Liver (tissue), 8 donors: ENCODE measurements at regions not wholly inside any gene's neighbourhood (a gene's known extent, or its start where the extent isn't known, plus 50 kb on each side); places are given as distances from the start of the nearest gene placed in this dataset.

ENCODE experiments used
- DNase-seq: peaks from one replicate; pipeline ENCODE4 v3.0.0-alpha.2; 2017; ENCODE audit warnings: low spot score
- H3K27ac ChIP-seq, 2 donors: one replicate each; pipeline ENCODE4 v1.7.0; 2013; ENCODE audit warnings: inconsistent platforms in 2 of 2, low read length in 2 of 2, control low read depth in 1 of 2, low read depth in 1 of 2, mild to moderate bottlenecking in 1 of 2
- H3K27me3 ChIP-seq, 4 donors: one replicate each; pipeline versions ENCODE4 v1.6.1 to v1.7.0; 2013; ENCODE audit warnings: low read length in 3 of 4, inconsistent platforms in 1 of 4, mild to moderate bottlenecking in 1 of 4, moderate library complexity in 1 of 4; ENCODE audit not compliant: control insufficient read depth in 4 of 4, insufficient read depth in 4 of 4
- H3K36me3 ChIP-seq, 4 donors: one replicate each; pipeline versions ENCODE4 v1.6.1 to v1.7.0; 2013; ENCODE audit warnings: low read length in 3 of 4, mild to moderate bottlenecking in 3 of 4, low read depth in 1 of 4, moderate library complexity in 1 of 4; ENCODE audit not compliant: control insufficient read depth in 4 of 4, insufficient read depth in 3 of 4
- H3K4me1 ChIP-seq, 4 donors: one replicate each; pipeline versions ENCODE4 v1.6.1 to v1.7.0; 2013; ENCODE audit warnings: low read length in 3 of 4, mild to moderate bottlenecking in 3 of 4, moderate library complexity in 1 of 4; ENCODE audit not compliant: control insufficient read depth in 4 of 4, insufficient read depth in 4 of 4
- H3K4me3 ChIP-seq, 3 donors: one replicate each; pipeline versions ENCODE4 v1.6.1 to v1.7.0; 2013; ENCODE audit warnings: low read length in 3 of 3, control low read depth in 1 of 3, low read depth in 1 of 3, mild to moderate bottlenecking in 1 of 3
- H3K9ac ChIP-seq, 2 donors: one replicate each; pipeline ENCODE4 v1.7.0; 2013; ENCODE audit warnings: low read length in 2 of 2, mild to moderate bottlenecking in 2 of 2, moderate library complexity in 2 of 2, control low read depth in 1 of 2, low read depth in 1 of 2
- H3K9me3 ChIP-seq, 4 donors: one replicate each; pipeline versions ENCODE4 v1.6.1 to v1.7.0; 2013; ENCODE audit warnings: low read length in 3 of 4; ENCODE audit not compliant: control insufficient read depth in 4 of 4
- EGR1 ChIP-seq, 2 donors: IDR thresholded peaks; 2 replicates each; pipeline ENCODE4 v1.6.1; 2016 to 2018; ENCODE audit warnings: antibody characterized with exemption in 2 of 2, low read depth in 2 of 2
- FOXA1 ChIP-seq: IDR thresholded peaks from 2 replicates; pipeline ENCODE4 v1.6.1; 2016; ENCODE audit warnings: antibody characterized with exemption
- FOXA2 ChIP-seq: IDR thresholded peaks from 2 replicates; pipeline ENCODE4 v1.6.1; 2016; ENCODE audit warnings: antibody characterized with exemption
- GABPA ChIP-seq, 2 donors: IDR thresholded peaks in 1 of 2; conservative IDR thresholded peaks in 1 of 2; 2 replicates each; pipeline ENCODE4 v1.6.1; 2016; ENCODE audit warnings: antibody characterized with exemption in 2 of 2, mild to moderate bottlenecking in 1 of 2, moderate library complexity in 1 of 2
- HNF4A ChIP-seq, 2 donors: conservative IDR thresholded peaks; 2 replicates each; pipeline ENCODE4 v1.6.1; 2016; ENCODE audit warnings: antibody characterized with exemption in 2 of 2, mild to moderate bottlenecking in 2 of 2
- HNF4G ChIP-seq: IDR thresholded peaks from 2 replicates; pipeline ENCODE4 v1.6.1; 2016; ENCODE audit warnings: antibody characterized with exemption
- JUND ChIP-seq, 2 donors: IDR thresholded peaks; 2 replicates each; pipeline ENCODE4 v1.6.1; 2016; ENCODE audit warnings: antibody characterized with exemption in 2 of 2
- NR2F2 ChIP-seq: IDR thresholded peaks from 2 replicates; pipeline ENCODE4 v1.6.1; 2016; ENCODE audit warnings: antibody characterized with exemption
- RAD21 ChIP-seq, 2 donors: IDR thresholded peaks; 2 replicates each; pipeline ENCODE4 v1.6.1; 2016; ENCODE audit warnings: antibody characterized with exemption in 2 of 2, mild to moderate bottlenecking in 2 of 2
- SP1 ChIP-seq: IDR thresholded peaks from 2 replicates; pipeline ENCODE4 v1.6.1; 2018; ENCODE audit warnings: antibody characterized with exemption, mild to moderate bottlenecking
- TAF1 ChIP-seq: conservative IDR thresholded peaks from 2 replicates; pipeline ENCODE4 v1.6.1; 2016; ENCODE audit warnings: antibody characterized with exemption, mild to moderate bottlenecking
- YY1 ChIP-seq: IDR thresholded peaks from 2 replicates; pipeline ENCODE4 v1.6.1; 2016; ENCODE audit warnings: antibody characterized with exemption, mild to moderate bottlenecking
- WGBS: extraction: QIAGEN DNeasy Blood & Tissue Kit; methylation state at CpG from one replicate; pipeline ENCODE4 v1.1.7; 2013; 5-methylcytosine and 5-hydroxymethylcytosine counted together
- TF ChIP-seq, protein P1 (sequence below): IDR thresholded peaks from 2 replicates; pipeline ENCODE4 v1.6.1; 2016; ENCODE audit warnings: antibody characterized with exemption
- TF ChIP-seq, protein P2 (sequence below): fragments of 150-350 bp; IDR thresholded peaks from 2 replicates; pipeline ENCODE4 v1.5.1; 2017; ENCODE audit warnings: improper control_type of control experiment, low read depth, low read length; ENCODE audit not compliant: missing input control
- TF ChIP-seq, protein P3 (sequence below): IDR thresholded peaks from 2 replicates; pipeline ENCODE4 v1.6.1; 2016; ENCODE audit warnings: antibody characterized with exemption
- TF ChIP-seq, protein P4 (sequence below): IDR thresholded peaks from 2 replicates; pipeline ENCODE4 v1.6.1; 2016; ENCODE audit warnings: antibody characterized with exemption, mild to moderate bottlenecking
- TF ChIP-seq, protein P5 (sequence below): IDR thresholded peaks from 2 replicates; pipeline ENCODE4 v1.6.1; 2016; ENCODE audit warnings: antibody characterized with exemption
- donor health status: healthy.
- donor health status: healthy.
- donor health status: healthy.
- donor health status: healthy.
- donor health status: healthy.

DNA sequence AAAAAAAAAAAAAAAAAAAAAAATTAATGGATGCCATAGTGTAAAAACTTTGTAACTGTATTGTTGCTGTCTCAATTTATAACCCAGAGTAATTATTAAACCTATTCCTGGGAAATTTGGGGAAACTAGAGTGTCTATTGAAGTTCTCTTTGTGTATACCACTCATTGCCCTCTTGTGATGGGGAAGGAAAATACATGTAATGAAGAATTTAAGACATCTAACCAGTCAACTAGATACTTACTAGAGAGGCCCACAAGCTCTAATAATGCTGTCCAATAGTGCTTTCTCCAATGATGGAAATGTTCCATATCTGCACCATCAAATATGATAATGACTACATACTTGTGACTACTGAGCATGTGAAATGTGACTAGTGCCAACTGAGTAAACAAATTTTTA, 168.5 kb upstream of the SLC39A10 start:
- no peaks in the 10 kb centered on the region for H3K9me3 ChIP-seq
- no peak overlapping the region for H3K27ac ChIP-seq
- TF ChIP-seq, protein P1, sequence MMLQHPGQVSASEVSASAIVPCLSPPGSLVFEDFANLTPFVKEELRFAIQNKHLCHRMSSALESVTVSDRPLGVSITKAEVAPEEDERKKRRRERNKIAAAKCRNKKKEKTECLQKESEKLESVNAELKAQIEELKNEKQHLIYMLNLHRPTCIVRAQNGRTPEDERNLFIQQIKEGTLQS, result no peak
- TF ChIP-seq EGR1 (IDR thresholded peaks at IDR 0.05; ENCODE audit: low read depth in 2 of 2), result no peak
- H3K27me3 ChIP-seq, result no peaks in the 10 kb centered on the region
- no peak overlapping the region for H3K4me3 ChIP-seq
- DNase-seq, result no peak
- H3K9ac ChIP-seq, result no peak overlapping the region
- H3K4me1 ChIP-seq, result no peaks in the 10 kb centered on the region
- no peaks in the 10 kb centered on the region for H3K36me3 ChIP-seq

DNA sequence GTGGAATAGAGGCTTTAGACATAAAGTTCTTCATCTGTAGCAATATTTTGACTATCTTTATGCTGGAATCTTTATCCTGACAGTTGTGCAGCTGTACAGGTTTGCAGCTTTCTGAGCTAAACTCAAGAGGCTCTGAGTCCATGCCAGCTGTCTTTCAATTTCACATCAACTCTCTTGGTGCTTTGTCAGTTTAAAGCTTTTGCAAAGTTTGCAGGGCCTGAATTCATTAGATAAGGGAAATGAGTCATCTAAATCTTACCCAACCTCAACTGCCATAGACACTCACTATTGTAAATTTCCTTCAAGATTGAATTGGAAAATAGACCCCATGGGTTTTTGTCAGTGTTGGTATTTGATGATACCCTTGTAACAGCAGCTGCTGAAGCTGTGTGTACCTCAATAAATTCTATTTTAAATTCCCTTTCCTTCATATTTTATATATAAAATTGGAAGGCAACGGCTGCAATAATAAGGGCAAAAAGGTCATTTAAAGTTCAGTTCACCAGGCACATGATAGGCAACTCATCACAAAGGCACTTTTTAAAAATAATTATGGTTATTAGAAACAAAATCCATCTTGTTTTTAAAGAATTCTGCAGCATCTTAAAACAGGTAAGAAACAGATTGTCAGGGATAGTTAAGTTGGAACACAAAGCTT, 169.9 kb upstream of the SLC39A10 start:
- H3K9me3 ChIP-seq, result no peaks in the 10 kb centered on the region

More for the DNA sequence above, 169.9 kb upstream of the SLC39A10 start:
- no peaks in the 10 kb centered on the region for H3K4me1 ChIP-seq
- 62% methylated on average over 1 of the region's 1 CpG for WGBS
- no peak for DNase-seq
- no peak overlapping the region for H3K27ac ChIP-seq
- TF ChIP-seq HNF4A (conservative IDR thresholded peaks at IDR 0.05), result no peak
- no peak for TF ChIP-seq TAF1
- TF ChIP-seq, protein P2, sequence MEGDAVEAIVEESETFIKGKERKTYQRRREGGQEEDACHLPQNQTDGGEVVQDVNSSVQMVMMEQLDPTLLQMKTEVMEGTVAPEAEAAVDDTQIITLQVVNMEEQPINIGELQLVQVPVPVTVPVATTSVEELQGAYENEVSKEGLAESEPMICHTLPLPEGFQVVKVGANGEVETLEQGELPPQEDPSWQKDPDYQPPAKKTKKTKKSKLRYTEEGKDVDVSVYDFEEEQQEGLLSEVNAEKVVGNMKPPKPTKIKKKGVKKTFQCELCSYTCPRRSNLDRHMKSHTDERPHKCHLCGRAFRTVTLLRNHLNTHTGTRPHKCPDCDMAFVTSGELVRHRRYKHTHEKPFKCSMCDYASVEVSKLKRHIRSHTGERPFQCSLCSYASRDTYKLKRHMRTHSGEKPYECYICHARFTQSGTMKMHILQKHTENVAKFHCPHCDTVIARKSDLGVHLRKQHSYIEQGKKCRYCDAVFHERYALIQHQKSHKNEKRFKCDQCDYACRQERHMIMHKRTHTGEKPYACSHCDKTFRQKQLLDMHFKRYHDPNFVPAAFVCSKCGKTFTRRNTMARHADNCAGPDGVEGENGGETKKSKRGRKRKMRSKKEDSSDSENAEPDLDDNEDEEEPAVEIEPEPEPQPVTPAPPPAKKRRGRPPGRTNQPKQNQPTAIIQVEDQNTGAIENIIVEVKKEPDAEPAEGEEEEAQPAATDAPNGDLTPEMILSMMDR, result no peak
- no peak for TF ChIP-seq EGR1 (IDR thresholded peaks at IDR 0.05; ENCODE audit: low read depth in 2 of 2)
- no peak for TF ChIP-seq RAD21 (IDR thresholded peaks at IDR 0.05)
- no peak for TF ChIP-seq JUND (IDR thresholded peaks at IDR 0.05)
- TF ChIP-seq, protein P3, sequence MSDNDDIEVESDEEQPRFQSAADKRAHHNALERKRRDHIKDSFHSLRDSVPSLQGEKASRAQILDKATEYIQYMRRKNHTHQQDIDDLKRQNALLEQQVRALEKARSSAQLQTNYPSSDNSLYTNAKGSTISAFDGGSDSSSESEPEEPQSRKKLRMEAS, result no peak
- TF ChIP-seq HNF4G, result no peak
- no peak for TF ChIP-seq GABPA (IDR thresholded peaks at IDR 0.05 in 1 of 2, conservative IDR thresholded peaks at IDR 0.05 in 1 of 2)
- no peak for TF ChIP-seq SP1
- TF ChIP-seq FOXA1, result no peak
- TF ChIP-seq, protein P1, result no peak
- TF ChIP-seq, protein P4, sequence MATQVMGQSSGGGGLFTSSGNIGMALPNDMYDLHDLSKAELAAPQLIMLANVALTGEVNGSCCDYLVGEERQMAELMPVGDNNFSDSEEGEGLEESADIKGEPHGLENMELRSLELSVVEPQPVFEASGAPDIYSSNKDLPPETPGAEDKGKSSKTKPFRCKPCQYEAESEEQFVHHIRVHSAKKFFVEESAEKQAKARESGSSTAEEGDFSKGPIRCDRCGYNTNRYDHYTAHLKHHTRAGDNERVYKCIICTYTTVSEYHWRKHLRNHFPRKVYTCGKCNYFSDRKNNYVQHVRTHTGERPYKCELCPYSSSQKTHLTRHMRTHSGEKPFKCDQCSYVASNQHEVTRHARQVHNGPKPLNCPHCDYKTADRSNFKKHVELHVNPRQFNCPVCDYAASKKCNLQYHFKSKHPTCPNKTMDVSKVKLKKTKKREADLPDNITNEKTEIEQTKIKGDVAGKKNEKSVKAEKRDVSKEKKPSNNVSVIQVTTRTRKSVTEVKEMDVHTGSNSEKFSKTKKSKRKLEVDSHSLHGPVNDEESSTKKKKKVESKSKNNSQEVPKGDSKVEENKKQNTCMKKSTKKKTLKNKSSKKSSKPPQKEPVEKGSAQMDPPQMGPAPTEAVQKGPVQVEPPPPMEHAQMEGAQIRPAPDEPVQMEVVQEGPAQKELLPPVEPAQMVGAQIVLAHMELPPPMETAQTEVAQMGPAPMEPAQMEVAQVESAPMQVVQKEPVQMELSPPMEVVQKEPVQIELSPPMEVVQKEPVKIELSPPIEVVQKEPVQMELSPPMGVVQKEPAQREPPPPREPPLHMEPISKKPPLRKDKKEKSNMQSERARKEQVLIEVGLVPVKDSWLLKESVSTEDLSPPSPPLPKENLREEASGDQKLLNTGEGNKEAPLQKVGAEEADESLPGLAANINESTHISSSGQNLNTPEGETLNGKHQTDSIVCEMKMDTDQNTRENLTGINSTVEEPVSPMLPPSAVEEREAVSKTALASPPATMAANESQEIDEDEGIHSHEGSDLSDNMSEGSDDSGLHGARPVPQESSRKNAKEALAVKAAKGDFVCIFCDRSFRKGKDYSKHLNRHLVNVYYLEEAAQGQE, result no peak
- no peak for TF ChIP-seq YY1
- TF ChIP-seq NR2F2, result no peak
- TF ChIP-seq FOXA2, result no peak
- TF ChIP-seq, protein P5, sequence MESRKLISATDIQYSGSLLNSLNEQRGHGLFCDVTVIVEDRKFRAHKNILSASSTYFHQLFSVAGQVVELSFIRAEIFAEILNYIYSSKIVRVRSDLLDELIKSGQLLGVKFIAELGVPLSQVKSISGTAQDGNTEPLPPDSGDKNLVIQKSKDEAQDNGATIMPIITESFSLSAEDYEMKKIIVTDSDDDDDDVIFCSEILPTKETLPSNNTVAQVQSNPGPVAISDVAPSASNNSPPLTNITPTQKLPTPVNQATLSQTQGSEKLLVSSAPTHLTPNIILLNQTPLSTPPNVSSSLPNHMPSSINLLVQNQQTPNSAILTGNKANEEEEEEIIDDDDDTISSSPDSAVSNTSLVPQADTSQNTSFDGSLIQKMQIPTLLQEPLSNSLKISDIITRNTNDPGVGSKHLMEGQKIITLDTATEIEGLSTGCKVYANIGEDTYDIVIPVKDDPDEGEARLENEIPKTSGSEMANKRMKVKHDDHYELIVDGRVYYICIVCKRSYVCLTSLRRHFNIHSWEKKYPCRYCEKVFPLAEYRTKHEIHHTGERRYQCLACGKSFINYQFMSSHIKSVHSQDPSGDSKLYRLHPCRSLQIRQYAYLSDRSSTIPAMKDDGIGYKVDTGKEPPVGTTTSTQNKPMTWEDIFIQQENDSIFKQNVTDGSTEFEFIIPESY, result no peak
- H3K9ac ChIP-seq, result no peak overlapping the region
- H3K36me3 ChIP-seq, result no peaks in the 10 kb centered on the region
- H3K4me3 ChIP-seq, result no peak overlapping the region
- H3K27me3 ChIP-seq, result no peaks in the 10 kb centered on the region
